ENCODE measurements at regions not wholly inside any gene's neighbourhood (a gene's known extent, or its start where the extent isn't known, plus 50 kb on each side); places are given as distances from the start of the nearest gene placed in this dataset.

DNA sequence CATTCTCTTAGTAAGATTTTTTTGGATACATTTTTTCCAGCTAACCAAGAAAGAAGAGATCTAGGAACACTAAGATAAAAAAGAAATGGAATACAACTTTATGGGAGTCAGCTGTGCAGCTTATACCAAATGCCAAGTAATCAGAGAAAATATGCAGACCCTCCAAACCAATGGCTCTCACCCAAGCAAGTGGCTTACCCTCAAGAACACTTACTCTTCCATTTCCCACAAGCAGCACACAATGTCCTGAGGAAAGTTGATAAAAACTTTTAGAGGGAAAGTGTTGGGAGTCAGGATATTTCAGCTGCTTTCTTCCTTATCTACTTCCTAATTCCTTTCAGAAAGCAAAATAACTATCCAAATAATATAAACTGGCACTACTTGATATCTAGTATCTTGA is 631.8 kb downstream of the RWDD3 start:
- TF ChIP-seq TAF1 (IDR thresholded peaks at IDR 0.05; ENCODE audit: low read depth, low read length) (no peak), PHF8 (conservative IDR thresholded peaks at IDR 0.05; ENCODE audit: low read depth, low read length) (no peak), JUND (IDR thresholded peaks at IDR 0.05; ENCODE audit: low read length) (no peak), EP300 (IDR thresholded peaks at IDR 0.05; ENCODE audit: borderline replicate concordance in 1 of 2, low read depth in 2 of 2, low read length in 2 of 2) (no peak), SP1 (IDR thresholded peaks at IDR 0.05; ENCODE audit: low read depth, low read length) (no peak), POLR2AphosphoS5 (IDR thresholded peaks at IDR 0.05; ENCODE audit: low read depth, low read length) (no peak), RAD21 (IDR thresholded peaks at IDR 0.05 in 1 of 2, conservative IDR thresholded peaks at IDR 0.05 in 1 of 2; ENCODE audit: low read depth in 2 of 2, low read length in 2 of 2) (no peak)
- TF ChIP-seq, protein P1, sequence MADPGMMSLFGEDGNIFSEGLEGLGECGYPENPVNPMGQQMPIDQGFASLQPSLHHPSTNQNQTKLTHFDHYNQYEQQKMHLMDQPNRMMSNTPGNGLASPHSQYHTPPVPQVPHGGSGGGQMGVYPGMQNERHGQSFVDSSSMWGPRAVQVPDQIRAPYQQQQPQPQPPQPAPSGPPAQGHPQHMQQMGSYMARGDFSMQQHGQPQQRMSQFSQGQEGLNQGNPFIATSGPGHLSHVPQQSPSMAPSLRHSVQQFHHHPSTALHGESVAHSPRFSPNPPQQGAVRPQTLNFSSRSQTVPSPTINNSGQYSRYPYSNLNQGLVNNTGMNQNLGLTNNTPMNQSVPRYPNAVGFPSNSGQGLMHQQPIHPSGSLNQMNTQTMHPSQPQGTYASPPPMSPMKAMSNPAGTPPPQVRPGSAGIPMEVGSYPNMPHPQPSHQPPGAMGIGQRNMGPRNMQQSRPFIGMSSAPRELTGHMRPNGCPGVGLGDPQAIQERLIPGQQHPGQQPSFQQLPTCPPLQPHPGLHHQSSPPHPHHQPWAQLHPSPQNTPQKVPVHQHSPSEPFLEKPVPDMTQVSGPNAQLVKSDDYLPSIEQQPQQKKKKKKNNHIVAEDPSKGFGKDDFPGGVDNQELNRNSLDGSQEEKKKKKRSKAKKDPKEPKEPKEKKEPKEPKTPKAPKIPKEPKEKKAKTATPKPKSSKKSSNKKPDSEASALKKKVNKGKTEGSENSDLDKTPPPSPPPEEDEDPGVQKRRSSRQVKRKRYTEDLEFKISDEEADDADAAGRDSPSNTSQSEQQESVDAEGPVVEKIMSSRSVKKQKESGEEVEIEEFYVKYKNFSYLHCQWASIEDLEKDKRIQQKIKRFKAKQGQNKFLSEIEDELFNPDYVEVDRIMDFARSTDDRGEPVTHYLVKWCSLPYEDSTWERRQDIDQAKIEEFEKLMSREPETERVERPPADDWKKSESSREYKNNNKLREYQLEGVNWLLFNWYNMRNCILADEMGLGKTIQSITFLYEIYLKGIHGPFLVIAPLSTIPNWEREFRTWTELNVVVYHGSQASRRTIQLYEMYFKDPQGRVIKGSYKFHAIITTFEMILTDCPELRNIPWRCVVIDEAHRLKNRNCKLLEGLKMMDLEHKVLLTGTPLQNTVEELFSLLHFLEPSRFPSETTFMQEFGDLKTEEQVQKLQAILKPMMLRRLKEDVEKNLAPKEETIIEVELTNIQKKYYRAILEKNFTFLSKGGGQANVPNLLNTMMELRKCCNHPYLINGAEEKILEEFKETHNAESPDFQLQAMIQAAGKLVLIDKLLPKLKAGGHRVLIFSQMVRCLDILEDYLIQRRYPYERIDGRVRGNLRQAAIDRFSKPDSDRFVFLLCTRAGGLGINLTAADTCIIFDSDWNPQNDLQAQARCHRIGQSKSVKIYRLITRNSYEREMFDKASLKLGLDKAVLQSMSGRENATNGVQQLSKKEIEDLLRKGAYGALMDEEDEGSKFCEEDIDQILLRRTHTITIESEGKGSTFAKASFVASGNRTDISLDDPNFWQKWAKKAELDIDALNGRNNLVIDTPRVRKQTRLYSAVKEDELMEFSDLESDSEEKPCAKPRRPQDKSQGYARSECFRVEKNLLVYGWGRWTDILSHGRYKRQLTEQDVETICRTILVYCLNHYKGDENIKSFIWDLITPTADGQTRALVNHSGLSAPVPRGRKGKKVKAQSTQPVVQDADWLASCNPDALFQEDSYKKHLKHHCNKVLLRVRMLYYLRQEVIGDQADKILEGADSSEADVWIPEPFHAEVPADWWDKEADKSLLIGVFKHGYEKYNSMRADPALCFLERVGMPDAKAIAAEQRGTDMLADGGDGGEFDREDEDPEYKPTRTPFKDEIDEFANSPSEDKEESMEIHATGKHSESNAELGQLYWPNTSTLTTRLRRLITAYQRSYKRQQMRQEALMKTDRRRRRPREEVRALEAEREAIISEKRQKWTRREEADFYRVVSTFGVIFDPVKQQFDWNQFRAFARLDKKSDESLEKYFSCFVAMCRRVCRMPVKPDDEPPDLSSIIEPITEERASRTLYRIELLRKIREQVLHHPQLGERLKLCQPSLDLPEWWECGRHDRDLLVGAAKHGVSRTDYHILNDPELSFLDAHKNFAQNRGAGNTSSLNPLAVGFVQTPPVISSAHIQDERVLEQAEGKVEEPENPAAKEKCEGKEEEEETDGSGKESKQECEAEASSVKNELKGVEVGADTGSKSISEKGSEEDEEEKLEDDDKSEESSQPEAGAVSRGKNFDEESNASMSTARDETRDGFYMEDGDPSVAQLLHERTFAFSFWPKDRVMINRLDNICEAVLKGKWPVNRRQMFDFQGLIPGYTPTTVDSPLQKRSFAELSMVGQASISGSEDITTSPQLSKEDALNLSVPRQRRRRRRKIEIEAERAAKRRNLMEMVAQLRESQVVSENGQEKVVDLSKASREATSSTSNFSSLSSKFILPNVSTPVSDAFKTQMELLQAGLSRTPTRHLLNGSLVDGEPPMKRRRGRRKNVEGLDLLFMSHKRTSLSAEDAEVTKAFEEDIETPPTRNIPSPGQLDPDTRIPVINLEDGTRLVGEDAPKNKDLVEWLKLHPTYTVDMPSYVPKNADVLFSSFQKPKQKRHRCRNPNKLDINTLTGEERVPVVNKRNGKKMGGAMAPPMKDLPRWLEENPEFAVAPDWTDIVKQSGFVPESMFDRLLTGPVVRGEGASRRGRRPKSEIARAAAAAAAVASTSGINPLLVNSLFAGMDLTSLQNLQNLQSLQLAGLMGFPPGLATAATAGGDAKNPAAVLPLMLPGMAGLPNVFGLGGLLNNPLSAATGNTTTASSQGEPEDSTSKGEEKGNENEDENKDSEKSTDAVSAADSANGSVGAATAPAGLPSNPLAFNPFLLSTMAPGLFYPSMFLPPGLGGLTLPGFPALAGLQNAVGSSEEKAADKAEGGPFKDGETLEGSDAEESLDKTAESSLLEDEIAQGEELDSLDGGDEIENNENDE (IDR thresholded peaks at IDR 0.05; ENCODE audit: insufficient replicate concordance, low read length) = no peak
- TF ChIP-seq, protein P2, sequence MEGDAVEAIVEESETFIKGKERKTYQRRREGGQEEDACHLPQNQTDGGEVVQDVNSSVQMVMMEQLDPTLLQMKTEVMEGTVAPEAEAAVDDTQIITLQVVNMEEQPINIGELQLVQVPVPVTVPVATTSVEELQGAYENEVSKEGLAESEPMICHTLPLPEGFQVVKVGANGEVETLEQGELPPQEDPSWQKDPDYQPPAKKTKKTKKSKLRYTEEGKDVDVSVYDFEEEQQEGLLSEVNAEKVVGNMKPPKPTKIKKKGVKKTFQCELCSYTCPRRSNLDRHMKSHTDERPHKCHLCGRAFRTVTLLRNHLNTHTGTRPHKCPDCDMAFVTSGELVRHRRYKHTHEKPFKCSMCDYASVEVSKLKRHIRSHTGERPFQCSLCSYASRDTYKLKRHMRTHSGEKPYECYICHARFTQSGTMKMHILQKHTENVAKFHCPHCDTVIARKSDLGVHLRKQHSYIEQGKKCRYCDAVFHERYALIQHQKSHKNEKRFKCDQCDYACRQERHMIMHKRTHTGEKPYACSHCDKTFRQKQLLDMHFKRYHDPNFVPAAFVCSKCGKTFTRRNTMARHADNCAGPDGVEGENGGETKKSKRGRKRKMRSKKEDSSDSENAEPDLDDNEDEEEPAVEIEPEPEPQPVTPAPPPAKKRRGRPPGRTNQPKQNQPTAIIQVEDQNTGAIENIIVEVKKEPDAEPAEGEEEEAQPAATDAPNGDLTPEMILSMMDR (IDR thresholded peaks at IDR 0.05; ENCODE audit: control extremely low read depth in 1 of 3, insufficient read depth in 1 of 3, low read depth in 1 of 3, low read length in 3 of 3) = no peak

Data from H1 (cell line).